Fibroblast of lung (primary cell): ENCODE measurements at regions not wholly inside any gene's neighbourhood (a gene's known extent, or its start where the extent isn't known, plus 50 kb on each side); places are given as distances from the start of the nearest gene placed in this dataset.

Source experiments
- DNase-seq, 2 donors: peaks; one replicate each; pipeline versions ENCODE4 v3.0.0 to v3.0.0-alpha.2; 2010; ENCODE audit warnings: low read depth in 2 of 2
- H2AFZ ChIP-seq: 2 replicates; pipeline ENCODE4 v1.5.1; 2012; ENCODE audit warnings: low read length, control low read depth, inconsistent platforms
- H3K27ac ChIP-seq: 2 replicates; pipeline ENCODE4 v1.5.1; 2011; ENCODE audit warnings: low read length, control low read depth; ENCODE audit not compliant: insufficient read depth
- H3K27me3 ChIP-seq: 2 replicates; pipeline ENCODE4 v1.5.1; 2011; ENCODE audit warnings: mild to moderate bottlenecking, low read length; ENCODE audit not compliant: control insufficient read depth, insufficient read depth
- H3K36me3 ChIP-seq: 2 replicates; pipeline ENCODE4 v1.5.1; 2011; ENCODE audit warnings: low read length; ENCODE audit not compliant: control insufficient read depth, insufficient read depth
- H3K4me1 ChIP-seq: 2 replicates; pipeline ENCODE4 v1.5.1; 2011; ENCODE audit warnings: low read length; ENCODE audit not compliant: control insufficient read depth, insufficient read depth; ENCODE audit errors: extremely low read depth
- H3K4me2 ChIP-seq: 2 replicates; pipeline ENCODE4 v1.5.1; 2011; ENCODE audit warnings: low read length, control low read depth; ENCODE audit not compliant: insufficient read depth; ENCODE audit errors: extremely low read depth
- H3K4me3 ChIP-seq, 4 experiments: fragments of 200-600 bp in 1 of 4; sonication (generic) in 1 of 4; replicated peaks in 1 of 4; 2 replicates each; pipeline ENCODE4 v1.5.1; 2011 to 2016; ENCODE audit warnings: low read length in 4 of 4, low read depth in 3 of 4, mild to moderate bottlenecking in 3 of 4, control low read depth in 2 of 4, inconsistent platforms in 1 of 4, mixed read lengths in 1 of 4; ENCODE audit not compliant: insufficient read depth in 1 of 4; ENCODE audit errors: control extremely low read depth in 1 of 4
- H3K79me2 ChIP-seq: 2 replicates; pipeline ENCODE4 v1.5.1; 2012; ENCODE audit warnings: mild to moderate bottlenecking, low read length, inconsistent platforms; ENCODE audit not compliant: control insufficient read depth, insufficient read depth
- H3K9ac ChIP-seq: 2 replicates; pipeline ENCODE4 v1.5.1; 2011; ENCODE audit warnings: mild to moderate bottlenecking, low read length, control low read depth; ENCODE audit not compliant: insufficient read depth
- H3K9me3 ChIP-seq: 2 replicates; pipeline ENCODE4 v1.5.1; 2012; ENCODE audit warnings: low read depth, low read length; ENCODE audit not compliant: control insufficient read depth, insufficient read depth
- H4K20me1 ChIP-seq: 2 replicates; pipeline ENCODE4 v1.5.1; 2011; ENCODE audit warnings: low read length; ENCODE audit not compliant: control insufficient read depth, insufficient read depth; ENCODE audit errors: extremely low read depth
- CTCF ChIP-seq, 2 donors: IDR thresholded peaks in 1 of 2; conservative IDR thresholded peaks in 1 of 2; 1 replicate in 1 of 2; 2 replicates in 1 of 2; pipeline ENCODE4 v1.5.1; 2011 to 2012; ENCODE audit warnings: low read length in 2 of 2, control low read depth in 1 of 2, inconsistent platforms in 1 of 2, low read depth in 1 of 2, mild to moderate bottlenecking in 1 of 2
- EZH2 ChIP-seq: IDR thresholded peaks from 2 replicates; pipeline ENCODE4 v1.5.1; 2012; ENCODE audit warnings: low read length, control low read depth, mild to moderate bottlenecking; ENCODE audit errors: missing control alignments

- H3K4me3 ChIP-seq, result no peak overlapping the region
- H3K36me3 ChIP-seq, result no peaks in the 10 kb centered on the region
- no peak overlapping the region for H3K4me2 ChIP-seq
- no peaks in the 10 kb centered on the region for H3K4me1 ChIP-seq
- peaks cover 3% of the 10 kb centered on the region for H3K27me3 ChIP-seq
- no peaks in the 10 kb centered on the region for H4K20me1 ChIP-seq
- no peak for TF ChIP-seq CTCF (conservative IDR thresholded peaks at IDR 0.05 in 1 of 2, IDR thresholded peaks at IDR 0.05 in 1 of 2; ENCODE audit: low read depth in 1 of 2, low read length in 2 of 2)
- no peak for DNase-seq
- H3K9ac ChIP-seq, result no peak overlapping the region
- H3K9me3 ChIP-seq, result no peaks in the 10 kb centered on the region
- H3K27ac ChIP-seq, result no peak overlapping the region
- H2AFZ ChIP-seq, result no peak overlapping the region
- H3K79me2 ChIP-seq, result no peaks in the 10 kb centered on the region
These were observed 204.3 kb upstream of the CST7 start for GRCh38 chr20:24744747-24745146.

- TF ChIP-seq CTCF (conservative IDR thresholded peaks at IDR 0.05 in 1 of 2, IDR thresholded peaks at IDR 0.05 in 1 of 2; ENCODE audit: low read depth in 1 of 2, low read length in 2 of 2), result no peak
- no peak for TF ChIP-seq EZH2
These were observed 203.9 kb upstream of the CST7 start for GRCh38 chr20:24745206-24745605.

GRCh38 chr20:24745617-24746350, 203.3 kb upstream of the CST7 start:
- no peaks in the 10 kb centered on the region for H3K36me3 ChIP-seq
- no peak overlapping the region for H3K9ac ChIP-seq
- H2AFZ ChIP-seq, result no peak overlapping the region
- no peaks in the 10 kb centered on the region for H4K20me1 ChIP-seq
- no peak overlapping the region for H3K4me3 ChIP-seq
- H3K4me1 ChIP-seq, result no peaks in the 10 kb centered on the region
- H3K4me2 ChIP-seq, result no peak overlapping the region
- no peak overlapping the region for H3K27ac ChIP-seq
- TF ChIP-seq CTCF (conservative IDR thresholded peaks at IDR 0.05 in 1 of 2, IDR thresholded peaks at IDR 0.05 in 1 of 2; ENCODE audit: low read depth in 1 of 2, low read length in 2 of 2) (no peak), EZH2 (no peak)
- no peak for DNase-seq
- peaks cover 3% of the 10 kb centered on the region for H3K27me3 ChIP-seq
- H3K79me2 ChIP-seq, result no peaks in the 10 kb centered on the region
- H3K9me3 ChIP-seq, result no peaks in the 10 kb centered on the region

More at GRCh38 chr20:24745206-24745605, 203.9 kb upstream of the CST7 start:
- no peaks in the 10 kb centered on the region for H3K9me3 ChIP-seq
- peaks cover 3% of the 10 kb centered on the region for H3K27me3 ChIP-seq
- no peak overlapping the region for H2AFZ ChIP-seq
- DNase-seq, result no peak
- no peak overlapping the region for H3K4me2 ChIP-seq
- no peaks in the 10 kb centered on the region for H4K20me1 ChIP-seq
- no peaks in the 10 kb centered on the region for H3K36me3 ChIP-seq
- H3K4me1 ChIP-seq, result no peaks in the 10 kb centered on the region
- no peak overlapping the region for H3K4me3 ChIP-seq
- no peak overlapping the region for H3K27ac ChIP-seq
- H3K79me2 ChIP-seq, result no peaks in the 10 kb centered on the region
- no peak overlapping the region for H3K9ac ChIP-seq
